HG02884 (cell line): ENCODE measurements at regions not wholly inside any gene's neighbourhood (a gene's known extent, or its start where the extent isn't known, plus 50 kb on each side); places are given as distances from the start of the nearest gene placed in this dataset.

Source experiments
- ATAC-seq: cut with Tn5 transposase; IDR thresholded peaks from one replicate; pipeline ENCODE4 v1.9.1; 2021; ENCODE audit warnings: mild to moderate bottlenecking, moderate library complexity; ENCODE audit not compliant: unreplicated experiment

DNA sequence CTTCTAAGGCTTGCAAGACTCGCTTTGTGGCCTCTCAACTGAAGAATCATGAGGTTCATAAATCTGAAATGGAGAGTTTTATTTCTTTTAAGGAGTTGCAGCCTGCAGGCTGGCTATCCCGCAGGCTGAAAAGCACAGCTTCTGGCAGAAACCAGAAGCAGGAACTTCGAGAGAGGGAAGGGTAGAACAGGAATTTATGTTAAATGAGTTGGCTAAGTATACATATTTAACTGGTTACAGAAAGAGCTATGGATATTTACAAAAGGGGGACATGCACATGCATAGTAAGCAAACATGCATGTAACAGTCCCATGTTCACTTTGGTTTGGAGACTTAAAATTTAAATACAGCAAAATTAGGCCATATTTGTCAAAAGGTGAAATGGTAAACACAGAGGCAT, 787.0 kb downstream of the TFAP2A start:
- ATAC-seq, result no peak

GRCh38 chr6:9623985-9624384, 790.9 kb downstream of the TFAP2A start:
- no peak for ATAC-seq

DNA sequence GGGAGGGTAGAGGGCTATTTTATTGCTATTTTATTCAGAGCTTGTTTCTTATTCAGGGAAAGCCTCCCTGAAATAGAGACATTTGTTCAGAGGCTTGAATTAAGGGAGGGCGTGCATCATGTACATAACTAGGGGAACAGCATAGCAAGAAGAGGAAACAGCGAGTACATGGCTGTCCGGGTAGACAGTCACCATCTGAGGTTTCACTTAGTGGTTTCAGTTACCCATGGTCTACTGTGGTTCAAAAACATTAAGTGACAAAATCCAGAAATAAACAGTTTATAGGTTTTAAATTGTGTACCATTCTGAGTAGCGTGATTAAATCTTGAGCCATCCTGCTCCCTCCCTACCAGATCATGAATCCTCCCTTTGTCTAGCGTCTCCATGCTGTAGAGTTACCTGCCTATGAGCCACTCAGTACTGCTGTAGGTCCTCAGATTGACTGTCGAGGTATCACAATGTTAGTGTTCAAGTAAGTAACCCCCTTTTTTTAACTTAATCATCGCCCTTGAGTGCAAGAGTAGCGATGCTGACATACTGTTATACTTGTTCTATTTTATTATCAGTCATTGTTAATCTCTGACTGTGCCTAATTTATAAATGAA, 791.5 kb downstream of the TFAP2A start:
- no peak for ATAC-seq

DNA sequence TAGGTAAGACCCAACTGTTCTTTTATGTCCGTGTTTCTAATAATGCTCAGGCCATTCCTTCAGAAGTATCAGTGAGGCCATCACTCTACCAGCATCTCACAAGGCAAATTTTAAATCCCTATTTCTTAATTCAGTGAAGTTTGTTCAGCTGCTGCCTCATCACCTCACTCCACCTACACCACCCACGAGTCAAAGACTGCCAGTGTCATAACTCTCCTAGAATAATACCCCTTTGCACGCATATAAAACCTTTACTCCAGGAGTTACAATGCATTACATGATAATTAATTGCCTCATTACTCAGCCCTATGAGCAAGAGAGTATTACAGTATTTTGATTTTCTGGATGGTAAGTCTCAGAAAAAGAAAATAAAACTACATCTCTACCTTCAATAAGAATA, 793.6 kb downstream of the TFAP2A start:
- ATAC-seq, result no peak

DNA sequence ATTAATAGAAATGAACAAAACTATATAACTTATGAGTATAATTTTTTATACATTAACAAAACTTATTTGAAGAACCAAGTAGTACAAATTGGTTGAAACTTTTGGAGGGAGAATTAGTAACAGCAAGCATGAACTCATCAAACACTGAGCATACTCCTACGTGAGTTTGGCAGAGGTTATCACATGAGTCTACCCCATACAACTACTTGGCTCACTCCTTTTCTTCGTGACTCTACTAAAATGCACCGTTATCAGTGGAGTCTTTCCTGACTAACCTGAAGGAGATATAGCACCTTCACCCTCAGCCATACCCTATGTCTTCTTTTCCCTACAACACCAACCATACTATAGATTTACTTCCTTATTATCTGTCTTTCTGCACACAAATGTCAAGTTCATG, 794.2 kb downstream of the TFAP2A start:
- ATAC-seq, result no peak

DNA sequence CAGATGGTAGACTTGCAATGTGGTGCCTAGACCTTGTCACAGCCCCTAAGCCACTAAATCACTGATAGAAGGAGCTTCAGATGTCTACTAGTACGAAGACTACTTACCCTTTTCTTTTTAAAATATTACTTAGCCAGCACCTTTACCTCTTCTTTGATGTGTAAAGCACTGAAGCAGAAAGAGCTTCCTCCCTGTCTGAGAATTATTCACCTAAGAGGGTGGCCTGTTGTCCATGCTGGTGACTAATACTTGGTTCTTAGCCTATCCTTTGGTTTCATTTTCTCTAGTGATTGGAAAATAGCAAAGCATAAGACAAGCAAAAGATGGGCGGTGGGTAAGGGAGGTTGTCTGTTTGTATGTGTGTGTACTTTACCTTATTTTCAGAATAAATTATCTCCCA, 794.6 kb downstream of the TFAP2A start:
- no peak for ATAC-seq

- ATAC-seq, result no peak
These were observed 800.1 kb downstream of the TFAP2A start for GRCh38 chr6:9614778-9615177.

- no peak for ATAC-seq
These were observed 802.4 kb downstream of the TFAP2A start for GRCh38 chr6:9612489-9612888.

GRCh38 chr6:9610620-9611415, 804.1 kb downstream of the TFAP2A start:
- no peak for ATAC-seq

GRCh38 chr6:9606435-9607134, 808.3 kb downstream of the TFAP2A start:
- no peak for ATAC-seq

DNA sequence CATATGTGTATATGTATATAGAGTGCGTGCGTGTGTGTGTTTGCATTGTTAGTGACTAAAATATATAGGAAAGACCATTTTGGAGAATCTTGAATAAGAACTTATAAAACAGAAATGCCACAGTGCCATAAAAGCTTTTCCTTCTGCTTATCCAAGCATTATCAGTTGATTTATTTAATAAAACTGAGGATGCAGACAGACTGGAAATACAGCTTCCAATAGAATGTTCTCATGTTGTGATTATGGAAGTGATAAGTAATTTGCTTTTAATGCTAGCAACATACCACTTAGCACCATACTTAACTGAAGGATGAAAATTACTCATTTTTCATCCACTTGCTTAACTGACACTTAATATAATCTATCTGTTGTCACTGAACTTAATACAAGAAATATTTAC, 820.1 kb downstream of the TFAP2A start:
- no peak for ATAC-seq

- ATAC-seq, result no peak
These were observed 821.3 kb downstream of the TFAP2A start for GRCh38 chr6:9593554-9593953.

DNA sequence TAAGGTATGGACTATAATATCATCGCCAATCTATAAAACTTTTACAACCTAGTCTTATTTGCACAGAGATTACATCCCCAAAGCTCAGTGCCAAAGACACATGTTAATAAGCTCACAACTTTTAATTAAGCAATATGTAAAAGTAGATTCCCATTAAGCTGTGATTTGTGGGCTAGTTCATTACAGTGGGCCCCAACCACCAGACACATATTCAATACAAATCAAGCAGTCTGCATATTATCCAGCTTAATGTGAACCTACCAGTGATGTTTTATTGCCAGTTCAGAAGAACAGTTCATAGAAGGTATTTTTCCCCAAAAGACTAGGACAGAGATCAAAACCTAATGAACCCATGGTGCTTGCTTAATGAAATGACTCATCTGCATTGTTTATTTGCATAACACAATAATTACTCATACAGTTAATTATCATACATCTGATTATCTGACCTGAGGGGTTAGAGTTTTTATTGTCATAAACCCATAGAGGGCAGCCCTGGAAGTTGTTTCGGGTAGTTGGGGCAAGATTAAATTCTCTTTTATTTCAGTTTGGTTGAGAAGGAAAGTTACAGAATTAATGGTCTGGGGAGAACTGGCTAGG, 831.0 kb downstream of the TFAP2A start:
- ATAC-seq, result no peak

- no peak for ATAC-seq
These were observed 833.7 kb downstream of the TFAP2A start for GRCh38 chr6:9581155-9581554.

DNA sequence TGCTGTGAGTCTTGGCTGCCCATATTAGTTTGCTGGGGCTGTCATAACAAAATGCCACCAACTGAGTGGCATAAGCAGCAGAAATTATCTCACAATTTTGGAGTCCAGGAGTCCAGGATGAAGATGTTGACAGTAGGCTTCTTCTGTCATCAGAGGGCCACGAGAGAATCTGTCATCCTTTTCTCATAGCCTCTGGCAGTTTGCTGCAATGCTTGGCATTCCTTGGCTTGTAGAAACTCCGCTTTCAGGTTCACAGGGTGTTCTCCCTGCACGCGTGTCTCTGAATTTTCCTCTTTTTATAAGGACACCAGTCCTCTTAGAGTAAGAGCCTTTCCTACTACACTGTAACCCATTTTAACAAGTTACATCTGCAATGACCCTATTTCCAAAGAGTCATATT, 838.4 kb downstream of the TFAP2A start:
- no peak for ATAC-seq

DNA sequence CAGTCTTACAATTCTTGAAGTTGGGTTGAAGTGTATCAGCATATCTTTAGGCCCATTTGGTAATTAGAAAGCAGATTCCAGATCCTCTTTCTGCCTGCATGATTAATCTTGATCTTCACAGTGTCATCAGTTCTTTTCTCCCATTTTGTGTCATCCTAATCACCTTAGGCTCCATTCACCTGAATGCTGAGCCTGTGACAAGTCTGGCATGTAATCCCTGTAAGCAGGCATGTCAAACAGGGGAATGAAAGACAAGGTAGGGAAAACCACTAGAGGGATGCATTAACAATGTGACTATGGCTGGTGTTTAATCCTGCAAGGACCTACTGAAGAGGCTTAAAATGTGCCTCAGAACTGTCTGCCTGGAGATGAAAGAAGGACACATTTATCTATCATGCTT, 848.8 kb downstream of the TFAP2A start:
- ATAC-seq, result no peak

DNA sequence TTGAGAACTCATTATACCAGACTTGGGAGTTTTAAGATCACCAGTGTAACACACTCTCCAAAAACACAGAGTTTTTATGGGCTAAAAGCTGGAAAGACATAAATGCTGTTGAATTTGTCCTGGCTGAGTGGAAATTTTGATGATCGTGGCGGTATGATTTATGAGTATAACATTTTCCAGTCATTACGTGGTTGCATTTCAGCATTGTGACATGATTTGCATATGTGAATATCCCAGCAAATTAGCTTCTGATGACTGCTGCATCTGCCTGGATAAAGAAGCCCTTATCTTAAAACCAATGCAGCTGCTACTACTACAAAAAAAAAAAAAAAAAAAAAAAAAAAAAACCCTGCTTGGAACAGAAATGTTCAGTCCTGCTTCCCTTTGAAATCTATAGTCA, 850.9 kb downstream of the TFAP2A start:
- no peak for ATAC-seq

DNA sequence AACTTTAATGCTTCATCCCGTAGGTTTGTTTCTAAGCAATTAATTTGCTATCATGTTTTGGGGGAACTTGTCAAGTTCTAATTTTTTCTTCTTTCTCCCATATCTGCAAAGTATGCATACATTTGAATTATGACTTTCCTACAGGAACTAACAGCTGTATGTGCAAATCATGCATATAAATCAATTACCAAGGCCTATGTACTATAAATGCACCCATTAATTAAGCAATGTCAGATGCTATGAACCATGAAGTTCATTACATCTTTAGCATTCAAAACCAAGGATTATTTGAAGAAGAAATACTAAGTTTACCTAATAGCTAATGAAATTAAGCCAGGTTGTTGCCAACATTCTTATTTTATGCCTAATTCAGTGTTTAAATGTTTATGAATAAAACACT, 851.3 kb downstream of the TFAP2A start:
- no peak for ATAC-seq

- ATAC-seq, result no peak
These were observed 860.1 kb downstream of the TFAP2A start for GRCh38 chr6:9554806-9555205.

DNA sequence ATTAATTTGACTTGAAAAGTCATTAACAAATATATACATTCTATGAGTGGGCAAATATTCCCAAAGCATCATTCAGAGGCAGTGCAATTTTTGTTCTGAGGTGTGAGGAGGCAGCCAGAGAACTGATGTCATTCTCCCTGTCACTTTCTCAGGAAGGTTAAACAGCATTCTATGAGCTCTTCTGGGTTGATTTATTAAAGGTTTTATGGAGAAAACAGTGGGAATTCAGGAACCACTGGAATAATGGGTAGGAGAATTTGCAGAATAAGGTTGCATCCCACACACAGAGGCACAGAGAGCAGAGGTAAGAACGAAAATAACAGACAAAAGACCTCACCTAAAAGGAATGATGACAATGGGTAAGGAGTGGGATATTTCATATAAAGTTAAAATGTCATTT, 860.6 kb downstream of the TFAP2A start:
- ATAC-seq, result no peak

- ATAC-seq, result no peak
These were observed 861.9 kb downstream of the TFAP2A start for GRCh38 chr6:9553002-9553401.

DNA sequence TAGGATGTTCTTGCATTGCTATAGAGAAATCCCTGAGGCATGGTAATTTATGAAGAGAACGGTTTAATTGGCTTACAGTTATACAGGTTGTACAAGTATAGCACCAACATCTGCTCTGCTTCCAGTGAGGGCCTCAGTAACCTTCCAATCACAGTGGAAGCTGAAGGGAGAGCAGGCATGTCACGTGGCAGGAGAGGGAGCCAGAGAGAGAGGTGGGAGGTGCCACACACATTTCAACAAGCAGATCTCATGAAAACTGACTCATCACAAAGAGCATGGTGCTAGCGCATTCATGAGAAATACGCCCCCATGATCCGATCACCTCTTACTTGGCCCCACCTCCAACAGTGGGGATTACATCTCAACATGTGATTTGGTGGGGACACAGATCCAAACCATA, 871.2 kb downstream of the TFAP2A start:
- ATAC-seq, result no peak
